Kidney (tissue), 13 donors: ENCODE measurements at regions not wholly inside any gene's neighbourhood (a gene's known extent, or its start where the extent isn't known, plus 50 kb on each side); places are given as distances from the start of the nearest gene placed in this dataset.
A peak's percentile ranks its signal among the peaks of the same experiment; 100 is the strongest.

Experiments
- DNase-seq, 5 donors: peaks; one replicate each; pipeline ENCODE4 v3.0.0-alpha.2; 2013 to 2020
- FAIRE-seq: peaks from 2 replicates; lab custom pipeline; 2012; peaks lifted over from hg19 to GRCh38; lab: Jason Lieb, UNC
- H3K27ac ChIP-seq, 2 donors: one replicate each; pipeline ENCODE4 v1.7.0; 2013; ENCODE audit warnings: low read depth in 2 of 2, low read length in 2 of 2, inconsistent platforms in 1 of 2
- H3K27me3 ChIP-seq: one replicate; pipeline ENCODE4 v1.7.1; 2013; ENCODE audit warnings: low read length, inconsistent platforms; ENCODE audit not compliant: control insufficient read depth, insufficient read depth
- H3K36me3 ChIP-seq, 3 donors: one replicate each; pipeline versions ENCODE4 v1.7.0 to v1.7.1; 2013; ENCODE audit warnings: low read length in 3 of 3, control low read depth in 1 of 3, inconsistent platforms in 1 of 3; ENCODE audit not compliant: insufficient read depth in 3 of 3, control insufficient read depth in 2 of 3
- H3K4me1 ChIP-seq, 3 donors: one replicate each; pipeline versions ENCODE4 v1.7.0 to v1.7.1; 2013; ENCODE audit warnings: low read length in 3 of 3, inconsistent platforms in 1 of 3, low read depth in 1 of 3; ENCODE audit not compliant: control insufficient read depth in 2 of 3, insufficient read depth in 2 of 3
- H3K4me3 ChIP-seq, 3 donors: one replicate each; pipeline versions ENCODE4 v1.7.0 to v1.8.1; 2013; ENCODE audit warnings: low read length in 3 of 3, control low read depth in 1 of 3, inconsistent platforms in 1 of 3
- H3K9ac ChIP-seq, 3 donors: one replicate each; pipeline versions ENCODE4 v1.7.0 to v1.7.1; 2013; ENCODE audit warnings: low read length in 3 of 3, control low read depth in 1 of 3, inconsistent platforms in 1 of 3
- H3K9me3 ChIP-seq, 3 donors: one replicate each; pipeline versions ENCODE4 v1.7.0 to v1.7.1; 2013; ENCODE audit warnings: low read length in 3 of 3, control low read depth in 1 of 3, inconsistent platforms in 1 of 3; ENCODE audit not compliant: control insufficient read depth in 2 of 3, insufficient read depth in 1 of 3
- intact Hi-C: fragments of 100-400 bp; cut with DNase I; formaldehyde crosslinking; loops from one replicate; pipeline ENCODE4 v1.11.1; 2022
- TF ChIP-seq, protein P1 (sequence below): IDR thresholded peaks from 3 replicates; pipeline ENCODE4 v1.5.1; 2012; ENCODE audit warnings: mild to moderate bottlenecking, moderate library complexity, borderline replicate concordance; ENCODE audit not compliant: insufficient read depth; ENCODE audit errors: extremely low read depth
- donor health status: control.
- donor health status: control.
- donor health status: control.
- donor health status: control.
- donor health status: control.
- donor health status: DM: yes; HTN: yes; CAD: no.
- donor health status: Normal renal cell carcinoma (clear cell type).

DNA sequence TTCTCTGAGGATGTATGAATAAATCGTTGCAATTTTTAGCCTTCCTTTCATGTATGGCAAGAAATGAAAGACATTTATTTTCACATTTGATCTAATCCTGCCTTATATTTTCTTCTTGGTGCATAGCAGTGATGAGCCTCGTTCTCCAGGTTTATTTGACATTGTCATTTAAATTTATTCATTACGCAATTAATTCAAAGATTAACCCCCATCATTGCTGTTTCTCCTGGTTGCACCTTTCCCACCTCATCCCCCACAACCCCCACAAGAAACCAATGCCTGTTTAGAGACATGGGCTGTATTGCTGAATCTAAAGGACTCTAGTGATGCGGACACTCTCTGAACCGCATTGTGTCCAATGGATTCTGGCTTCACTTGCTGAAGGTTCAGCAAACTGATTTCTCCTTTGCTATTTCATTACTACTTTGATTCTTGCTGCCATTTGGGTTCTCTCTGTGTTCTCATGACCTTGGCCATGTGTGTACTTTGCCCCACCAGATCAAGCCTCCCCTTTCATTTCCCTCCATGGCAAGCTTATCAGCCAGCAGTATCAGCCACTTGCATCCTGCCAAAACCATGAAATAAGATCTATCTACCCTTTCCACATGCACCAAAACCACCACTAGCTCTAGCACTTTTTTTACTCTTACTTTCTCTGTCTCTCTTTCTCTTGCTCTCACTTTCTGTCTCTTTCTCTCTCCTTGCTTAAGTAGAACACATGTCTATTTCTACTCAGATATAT lies 382.7 kb downstream of the GBE1 start:
- DNase-seq (no peak), FAIRE-seq (no peak)

GRCh38 chr3:81375921-81376320 lies 385.5 kb downstream of the GBE1 start:
- FAIRE-seq, result no peak
- intact Hi-C loops, result no loop called here
- Histone ChIP-seq H3K9me3 (no peaks in the 10 kb centered on the region), H3K27ac (no peak overlapping the region), H3K9ac (no peak overlapping the region), H3K36me3 (no peaks in the 10 kb centered on the region), H3K4me1 (no peaks in the 10 kb centered on the region), H3K27me3 (no peaks in the 10 kb centered on the region), H3K4me3 (no peak overlapping the region)
- TF ChIP-seq, protein P1, sequence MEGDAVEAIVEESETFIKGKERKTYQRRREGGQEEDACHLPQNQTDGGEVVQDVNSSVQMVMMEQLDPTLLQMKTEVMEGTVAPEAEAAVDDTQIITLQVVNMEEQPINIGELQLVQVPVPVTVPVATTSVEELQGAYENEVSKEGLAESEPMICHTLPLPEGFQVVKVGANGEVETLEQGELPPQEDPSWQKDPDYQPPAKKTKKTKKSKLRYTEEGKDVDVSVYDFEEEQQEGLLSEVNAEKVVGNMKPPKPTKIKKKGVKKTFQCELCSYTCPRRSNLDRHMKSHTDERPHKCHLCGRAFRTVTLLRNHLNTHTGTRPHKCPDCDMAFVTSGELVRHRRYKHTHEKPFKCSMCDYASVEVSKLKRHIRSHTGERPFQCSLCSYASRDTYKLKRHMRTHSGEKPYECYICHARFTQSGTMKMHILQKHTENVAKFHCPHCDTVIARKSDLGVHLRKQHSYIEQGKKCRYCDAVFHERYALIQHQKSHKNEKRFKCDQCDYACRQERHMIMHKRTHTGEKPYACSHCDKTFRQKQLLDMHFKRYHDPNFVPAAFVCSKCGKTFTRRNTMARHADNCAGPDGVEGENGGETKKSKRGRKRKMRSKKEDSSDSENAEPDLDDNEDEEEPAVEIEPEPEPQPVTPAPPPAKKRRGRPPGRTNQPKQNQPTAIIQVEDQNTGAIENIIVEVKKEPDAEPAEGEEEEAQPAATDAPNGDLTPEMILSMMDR, result no peak
- DNase-seq, result no peak

More for the DNA sequence above, 382.7 kb downstream of the GBE1 start:
- Histone ChIP-seq H3K27ac (no peak overlapping the region), H3K9ac (no peak overlapping the region), H3K36me3 (no peaks in the 10 kb centered on the region), H3K4me3 (no peak overlapping the region), H3K9me3 (no peaks in the 10 kb centered on the region), H3K27me3 (no peaks in the 10 kb centered on the region), H3K4me1 (no peaks in the 10 kb centered on the region)
- intact Hi-C loops, result no loop called here
- TF ChIP-seq, protein P1, result no peak

- H3K4me3 ChIP-seq, result no peak overlapping the region
- DNase-seq, result peak in 1 of 5 donors; percentile 2
Observed at GRCh38 chr3:81364411-81364810, 397.0 kb downstream of the GBE1 start.

More at GRCh38 chr3:81364411-81364810, 397.0 kb downstream of the GBE1 start:
- FAIRE-seq, result no peak
- H3K9me3 ChIP-seq, result peaks cover 0 to 12% (median 0%) of the 10 kb centered on the region in 3 donors
- H3K36me3 ChIP-seq, result no peaks in the 10 kb centered on the region
- TF ChIP-seq, protein P1, result no peak
- H3K4me1 ChIP-seq, result no peaks in the 10 kb centered on the region
- no peak overlapping the region for H3K27ac ChIP-seq
- intact Hi-C loops, result no loop called here
- H3K27me3 ChIP-seq, result no peaks in the 10 kb centered on the region
- H3K9ac ChIP-seq, result no peak overlapping the region
